Suprapubic skin (tissue), 4 donors: ENCODE measurements at regions not wholly inside any gene's neighbourhood (a gene's known extent, or its start where the extent isn't known, plus 50 kb on each side); places are given as distances from the start of the nearest gene placed in this dataset.

Source experiments
- DNase-seq, 2 donors: peaks; one replicate each; pipeline ENCODE4 v3.0.0-alpha.2; 2019; ENCODE audit warnings: low spot score in 2 of 2
- H3K27ac ChIP-seq: fragments of 200-600 bp; sonication (generic); one replicate; pipeline ENCODE4 v1.5.1; 2019
- H3K27me3 ChIP-seq: fragments of 200-600 bp; sonication (generic); one replicate; pipeline ENCODE4 v1.5.1; 2019
- H3K36me3 ChIP-seq: fragments of 200-600 bp; sonication (generic); one replicate; pipeline ENCODE4 v1.5.1; 2019
- H3K4me1 ChIP-seq: fragments of 200-600 bp; sonication (generic); one replicate; pipeline ENCODE4 v1.5.1; 2019
- H3K4me3 ChIP-seq: fragments of 200-600 bp; sonication (generic); one replicate; pipeline ENCODE4 v1.5.1; 2019; ENCODE audit warnings: mild to moderate bottlenecking
- H3K9me3 ChIP-seq: fragments of 200-600 bp; sonication (generic); one replicate; pipeline ENCODE4 v1.5.1; 2019
- CTCF ChIP-seq, 2 donors: fragments of 200-600 bp in 1 of 2; fragments of 450-650 bp in 1 of 2; sonication (generic) in 1 of 2; IDR thresholded peaks; one replicate each; pipeline ENCODE4 v1.5.1; 2016 to 2019; ENCODE audit warnings: antibody characterized with exemption in 2 of 2, mild to moderate bottlenecking in 1 of 2, moderate library complexity in 1 of 2
- EP300 ChIP-seq: sonication (generic); formaldehyde crosslinking; IDR thresholded peaks from one replicate; pipeline ENCODE4 v1.6.1; 2017; ENCODE audit warnings: antibody characterized with exemption
- POLR2A ChIP-seq, 2 donors: fragments of 450-650 bp; IDR thresholded peaks; one replicate each; pipeline ENCODE4 v1.6.1; 2017; ENCODE audit warnings: antibody characterized with exemption in 2 of 2, mild to moderate bottlenecking in 2 of 2, moderate library complexity in 2 of 2
- POLR2AphosphoS5 ChIP-seq, 3 donors: sonication (generic); formaldehyde crosslinking; IDR thresholded peaks; one replicate each; pipeline ENCODE4 v1.6.1; 2017; ENCODE audit warnings: antibody characterized with exemption in 3 of 3
- WGBS: methylation state at CpG from one replicate; pipeline ENCODE4 v1.1.5; 2018; 5-methylcytosine and 5-hydroxymethylcytosine counted together

GRCh38 chr5:97475847-97476246, 292.8 kb upstream of the RIOK2 start:
- 91% methylated on average over 3 of the region's 3 CpGs for WGBS
- TF ChIP-seq CTCF (IDR thresholded peaks at IDR 0.05), result no peak
- TF ChIP-seq POLR2AphosphoS5 (IDR thresholded peaks at IDR 0.05), result no peak
- TF ChIP-seq EP300, result no peak
- TF ChIP-seq POLR2A (IDR thresholded peaks at IDR 0.05), result no peak

GRCh38 chr5:97476852-97477534, 293.9 kb upstream of the RIOK2 start:
- WGBS, result 91% methylated on average over 2 of the region's 2 CpGs
- H3K4me1 ChIP-seq, result no peaks in the 10 kb centered on the region
- TF ChIP-seq EP300 (no peak), CTCF (IDR thresholded peaks at IDR 0.05) (no peak), POLR2A (IDR thresholded peaks at IDR 0.05) (no peak), POLR2AphosphoS5 (IDR thresholded peaks at IDR 0.05) (no peak)
- no peak overlapping the region for H3K27ac ChIP-seq
- no peak overlapping the region for H3K4me3 ChIP-seq
- DNase-seq, result no peak
- no peaks in the 10 kb centered on the region for H3K27me3 ChIP-seq
- peaks cover 4% of the 10 kb centered on the region for H3K9me3 ChIP-seq
- no peaks in the 10 kb centered on the region for H3K36me3 ChIP-seq

More at GRCh38 chr5:97475847-97476246, 292.8 kb upstream of the RIOK2 start:
- no peaks in the 10 kb centered on the region for H3K4me1 ChIP-seq
- DNase-seq, result no peak
- no peaks in the 10 kb centered on the region for H3K27me3 ChIP-seq
- H3K27ac ChIP-seq, result no peak overlapping the region
- no peaks in the 10 kb centered on the region for H3K36me3 ChIP-seq
- H3K4me3 ChIP-seq, result no peak overlapping the region
- H3K9me3 ChIP-seq, result peaks cover 4% of the 10 kb centered on the region

DNA sequence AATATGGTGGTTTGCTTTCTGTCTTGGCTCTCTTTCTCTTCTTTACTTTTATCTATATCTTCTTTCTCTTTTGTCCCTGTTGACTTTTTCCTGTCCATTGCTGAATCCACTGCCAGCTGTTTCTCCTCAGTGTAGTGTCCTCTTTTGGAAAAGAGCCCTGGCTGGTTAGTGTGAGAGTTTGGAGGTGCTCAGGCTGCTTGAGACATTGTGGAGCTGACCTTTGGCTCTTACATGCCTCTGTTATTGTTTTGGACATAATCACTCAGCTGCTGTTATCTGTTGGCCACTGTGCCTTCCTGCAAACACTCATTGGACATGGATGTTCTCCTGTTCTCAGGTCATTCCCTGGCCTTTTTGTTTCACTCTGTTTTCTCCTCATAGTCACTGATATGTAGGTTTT, 295.4 kb upstream of the RIOK2 start:
- TF ChIP-seq POLR2A (IDR thresholded peaks at IDR 0.05), result no peak
- TF ChIP-seq CTCF (IDR thresholded peaks at IDR 0.05), result no peak
- TF ChIP-seq POLR2AphosphoS5 (IDR thresholded peaks at IDR 0.05), result no peak
- TF ChIP-seq EP300, result no peak
- H3K36me3 ChIP-seq, result no peaks in the 10 kb centered on the region
- H3K4me1 ChIP-seq, result no peaks in the 10 kb centered on the region
- no peaks in the 10 kb centered on the region for H3K9me3 ChIP-seq
- no peak overlapping the region for H3K4me3 ChIP-seq
- DNase-seq, result no peak
- H3K27ac ChIP-seq, result no peak overlapping the region
- H3K27me3 ChIP-seq, result no peaks in the 10 kb centered on the region

GRCh38 chr5:97480313-97480712, 297.3 kb upstream of the RIOK2 start:
- no peak for DNase-seq
- Histone ChIP-seq H3K4me3 (no peak overlapping the region), H3K27me3 (no peaks in the 10 kb centered on the region), H3K27ac (no peak overlapping the region), H3K9me3 (no peaks in the 10 kb centered on the region), H3K4me1 (no peaks in the 10 kb centered on the region), H3K36me3 (no peaks in the 10 kb centered on the region)
- TF ChIP-seq POLR2AphosphoS5 (IDR thresholded peaks at IDR 0.05) (no peak), EP300 (no peak), CTCF (IDR thresholded peaks at IDR 0.05) (no peak), POLR2A (IDR thresholded peaks at IDR 0.05) (no peak)
- WGBS, result 88% methylated on average over 3 of the region's 3 CpGs

DNA sequence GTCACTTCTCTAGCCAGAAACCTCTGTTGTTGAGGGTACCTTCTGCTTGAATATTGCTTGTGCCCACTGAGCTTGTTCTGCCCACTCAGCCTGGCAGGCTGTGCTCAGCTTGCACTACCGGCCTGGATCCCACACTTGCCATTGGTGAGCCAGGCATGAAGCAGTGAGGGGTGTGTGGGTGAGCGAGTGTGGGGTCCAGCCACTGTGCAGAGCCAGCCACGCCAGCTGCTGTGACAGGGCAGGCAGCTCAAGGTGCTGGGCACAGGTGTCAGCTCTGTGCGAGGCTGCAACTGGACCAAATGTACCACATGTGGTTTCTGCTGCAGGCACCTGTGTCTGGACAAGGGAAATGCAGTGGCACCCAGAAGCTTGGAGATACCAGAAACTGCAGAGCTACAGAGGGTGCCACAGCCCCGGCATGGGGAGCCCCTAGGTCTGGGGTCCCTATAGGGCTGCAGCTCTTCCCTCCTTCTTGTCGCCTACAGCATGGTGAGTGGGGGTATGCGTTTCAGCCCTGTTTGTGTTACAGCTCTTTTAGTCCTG, 305.1 kb upstream of the RIOK2 start:
- Histone ChIP-seq H3K36me3 (no peaks in the 10 kb centered on the region), H3K4me3 (no peak overlapping the region), H3K9me3 (no peaks in the 10 kb centered on the region), H3K27ac (no peak overlapping the region), H3K27me3 (no peaks in the 10 kb centered on the region), H3K4me1 (no peaks in the 10 kb centered on the region)
- TF ChIP-seq POLR2A (IDR thresholded peaks at IDR 0.05) (no peak), CTCF (IDR thresholded peaks at IDR 0.05) (no peak), EP300 (no peak)
- WGBS, result 86% methylated on average over 6 of the region's 7 CpGs
- DNase-seq, result no peak
